ENCODE measurements at regions not wholly inside any gene's neighbourhood (a gene's known extent, or its start where the extent isn't known, plus 50 kb on each side); places are given as distances from the start of the nearest gene placed in this dataset.

GRCh38 chr7:27345997-27346396 is 103.4 kb downstream of the EVX1 start:
- TF ChIP-seq CTCF (IDR thresholded peaks at IDR 0.05; ENCODE audit: insufficient read depth, missing control alignments) = no peak
- FAIRE-seq (no peak), DNase-seq (ENCODE audit: insufficient read length, low spot score) (no peak)

GRCh38 chr7:27346531-27347275 is 104.1 kb downstream of the EVX1 start:
- FAIRE-seq (no peak), DNase-seq (ENCODE audit: insufficient read length, low spot score) (no peak)
- TF ChIP-seq CTCF (IDR thresholded peaks at IDR 0.05; ENCODE audit: insufficient read depth, missing control alignments) = no peak

- DNase-seq (ENCODE audit: insufficient read length, low spot score) (no peak), FAIRE-seq (no peak)
- TF ChIP-seq CTCF (IDR thresholded peaks at IDR 0.05; ENCODE audit: insufficient read depth, missing control alignments) = no peak
These were observed 104.7 kb downstream of the EVX1 start for GRCh38 chr7:27347276-27347640.

GRCh38 chr7:27349621-27350020 is 107.0 kb downstream of the EVX1 start:
- DNase-seq (ENCODE audit: insufficient read length, low spot score) (no peak), FAIRE-seq (no peak)
- no peak for TF ChIP-seq CTCF (IDR thresholded peaks at IDR 0.05; ENCODE audit: insufficient read depth, missing control alignments)

GRCh38 chr7:27351137-27351536 is 108.5 kb downstream of the EVX1 start:
- TF ChIP-seq CTCF (IDR thresholded peaks at IDR 0.05; ENCODE audit: insufficient read depth, missing control alignments) = no peak
- DNase-seq (ENCODE audit: insufficient read length, low spot score) (no peak), FAIRE-seq (peak; percentile 41)

GRCh38 chr7:27351786-27352185 is 109.2 kb downstream of the EVX1 start:
- DNase-seq (ENCODE audit: insufficient read length, low spot score) = no peak
- TF ChIP-seq CTCF (IDR thresholded peaks at IDR 0.05; ENCODE audit: insufficient read depth, missing control alignments) = no peak
- no peak for FAIRE-seq
